ENCODE measurements at regions not wholly inside any gene's neighbourhood (a gene's known extent, or its start where the extent isn't known, plus 50 kb on each side); places are given as distances from the start of the nearest gene placed in this dataset.

DNA sequence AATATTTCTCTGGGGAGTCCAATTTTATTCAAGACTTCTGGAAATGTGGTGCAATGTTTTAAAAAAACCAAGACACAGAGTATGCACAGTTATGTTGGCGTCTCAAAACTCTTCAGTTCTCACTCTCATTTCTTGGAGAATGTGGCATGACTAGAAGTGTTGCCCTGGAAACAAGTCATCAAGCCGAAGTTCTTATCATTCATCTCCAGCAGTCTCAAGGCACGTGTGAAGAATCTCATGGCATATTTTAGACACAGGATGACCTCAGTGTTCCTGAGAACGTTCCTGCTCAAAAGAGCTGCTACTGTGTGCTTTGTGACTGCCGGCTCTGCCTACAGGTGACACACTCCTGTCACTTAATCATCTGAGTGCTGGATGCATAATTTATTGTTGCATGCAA, 147.4 kb upstream of the IRX4 start:
- H3K79me2 ChIP-seq (ENCODE audit: control insufficient read depth, low read length), result no peaks in the 10 kb centered on the region
- H3K9me2 ChIP-seq (replicated peaks; ENCODE audit: control insufficient read depth, low read length), result no peaks in the 10 kb centered on the region
- H3K36me3 ChIP-seq (ENCODE audit: control insufficient read depth, low read length), result no peaks in the 10 kb centered on the region
- H3K27me3 ChIP-seq (ENCODE audit: control insufficient read depth, low read length), result peaks cover 6% of the 10 kb centered on the region; the same call in 1 of the 2 replicates
- no peaks in the 10 kb centered on the region for H4K20me1 ChIP-seq (ENCODE audit: control insufficient read depth, insufficient read depth, low read depth, low read length)
- H3K9me3 ChIP-seq (ENCODE audit: control insufficient read depth, insufficient read depth, low read length), result no peaks in the 10 kb centered on the region
- H3K4me2 ChIP-seq (ENCODE audit: low read length), result no peak overlapping the region
- no peak for TF ChIP-seq EZH2phosphoT487 (IDR thresholded peaks at IDR 0.05; ENCODE audit: borderline replicate concordance, low read length)
- TF ChIP-seq, protein P1, sequence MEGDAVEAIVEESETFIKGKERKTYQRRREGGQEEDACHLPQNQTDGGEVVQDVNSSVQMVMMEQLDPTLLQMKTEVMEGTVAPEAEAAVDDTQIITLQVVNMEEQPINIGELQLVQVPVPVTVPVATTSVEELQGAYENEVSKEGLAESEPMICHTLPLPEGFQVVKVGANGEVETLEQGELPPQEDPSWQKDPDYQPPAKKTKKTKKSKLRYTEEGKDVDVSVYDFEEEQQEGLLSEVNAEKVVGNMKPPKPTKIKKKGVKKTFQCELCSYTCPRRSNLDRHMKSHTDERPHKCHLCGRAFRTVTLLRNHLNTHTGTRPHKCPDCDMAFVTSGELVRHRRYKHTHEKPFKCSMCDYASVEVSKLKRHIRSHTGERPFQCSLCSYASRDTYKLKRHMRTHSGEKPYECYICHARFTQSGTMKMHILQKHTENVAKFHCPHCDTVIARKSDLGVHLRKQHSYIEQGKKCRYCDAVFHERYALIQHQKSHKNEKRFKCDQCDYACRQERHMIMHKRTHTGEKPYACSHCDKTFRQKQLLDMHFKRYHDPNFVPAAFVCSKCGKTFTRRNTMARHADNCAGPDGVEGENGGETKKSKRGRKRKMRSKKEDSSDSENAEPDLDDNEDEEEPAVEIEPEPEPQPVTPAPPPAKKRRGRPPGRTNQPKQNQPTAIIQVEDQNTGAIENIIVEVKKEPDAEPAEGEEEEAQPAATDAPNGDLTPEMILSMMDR (IDR thresholded peaks at IDR 0.05; ENCODE audit: low read depth, low read length, poor library complexity, severe bottlenecking), result no peak
- no peaks in the 10 kb centered on the region for H3F3A ChIP-seq (ENCODE audit: control insufficient read depth, insufficient read depth)
- H3K4me3 ChIP-seq (ENCODE audit: low read length), result no peak overlapping the region
- H3K4me1 ChIP-seq (ENCODE audit: control insufficient read depth, low read length), result no peaks in the 10 kb centered on the region
- H3K27ac ChIP-seq (ENCODE audit: low read depth, low read length), result no peak overlapping the region

DNA sequence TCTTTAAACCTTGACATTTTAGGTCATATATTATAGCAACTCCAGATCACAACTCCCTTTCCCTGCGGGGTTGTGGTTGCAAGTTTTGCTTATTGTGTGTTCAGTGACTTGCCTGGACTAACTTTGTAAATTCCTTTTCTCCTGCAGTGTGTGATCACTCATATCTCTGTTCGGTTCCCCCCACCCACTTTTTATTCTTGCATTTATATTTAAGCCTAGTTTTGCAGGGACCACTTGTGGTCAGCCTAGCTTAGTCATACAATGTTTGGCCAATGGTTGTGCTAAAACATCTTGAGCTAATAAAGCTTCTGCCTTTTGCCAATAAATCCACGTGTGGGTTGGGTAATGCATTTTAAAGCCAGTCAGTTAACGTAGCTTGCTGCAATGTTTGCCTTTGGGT, 146.5 kb upstream of the IRX4 start:
- Histone ChIP-seq H3K9me2 (replicated peaks; ENCODE audit: control insufficient read depth, low read length) (no peaks in the 10 kb centered on the region), H3K36me3 (ENCODE audit: control insufficient read depth, low read length) (no peaks in the 10 kb centered on the region), H3K27ac (ENCODE audit: low read depth, low read length) (no peak overlapping the region), H3K4me2 (ENCODE audit: low read length) (no peak overlapping the region), H3K9me3 (ENCODE audit: control insufficient read depth, insufficient read depth, low read length) (no peaks in the 10 kb centered on the region), H3K27me3 (ENCODE audit: control insufficient read depth, low read length) (peaks cover 3% of the 10 kb centered on the region; the same call in 1 of the 2 replicates), H3K79me2 (ENCODE audit: control insufficient read depth, low read length) (no peaks in the 10 kb centered on the region), H3K4me1 (ENCODE audit: control insufficient read depth, low read length) (no peaks in the 10 kb centered on the region), H3F3A (ENCODE audit: control insufficient read depth, insufficient read depth) (no peaks in the 10 kb centered on the region), H3K4me3 (ENCODE audit: low read length) (no peak overlapping the region), H4K20me1 (ENCODE audit: control insufficient read depth, insufficient read depth, low read depth, low read length) (no peaks in the 10 kb centered on the region)
- TF ChIP-seq, protein P1 (IDR thresholded peaks at IDR 0.05; ENCODE audit: low read depth, low read length, poor library complexity, severe bottlenecking), result no peak
- TF ChIP-seq EZH2phosphoT487 (IDR thresholded peaks at IDR 0.05; ENCODE audit: borderline replicate concordance, low read length), result no peak

DNA sequence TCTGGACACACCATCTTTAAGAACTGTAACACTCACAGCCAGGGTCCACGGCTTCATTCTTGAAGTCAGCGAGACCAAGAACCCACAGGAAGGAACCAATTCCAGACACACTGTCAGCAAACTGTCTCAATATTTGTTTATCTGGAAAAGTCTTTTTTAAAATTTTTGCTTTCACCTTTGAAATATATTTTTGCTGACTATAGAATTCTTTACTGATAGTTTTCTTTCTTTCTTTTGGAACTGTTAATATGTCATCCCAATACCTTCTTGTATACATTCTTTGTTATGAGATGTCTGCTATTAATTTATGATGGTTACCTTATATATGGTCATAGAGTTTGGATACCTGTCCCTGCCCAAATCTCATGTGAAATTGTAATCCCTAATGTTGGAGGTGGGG, 145.1 kb upstream of the IRX4 start:
- no peaks in the 10 kb centered on the region for H4K20me1 ChIP-seq (ENCODE audit: control insufficient read depth, insufficient read depth, low read depth, low read length)
- H3K27ac ChIP-seq (ENCODE audit: low read depth, low read length), result no peak overlapping the region
- no peaks in the 10 kb centered on the region for H3K4me1 ChIP-seq (ENCODE audit: control insufficient read depth, low read length)
- H3K4me3 ChIP-seq (ENCODE audit: low read length), result no peak overlapping the region
- no peaks in the 10 kb centered on the region for H3K79me2 ChIP-seq (ENCODE audit: control insufficient read depth, low read length)
- no peak overlapping the region for H3K4me2 ChIP-seq (ENCODE audit: low read length)
- no peaks in the 10 kb centered on the region for H3K9me3 ChIP-seq (ENCODE audit: control insufficient read depth, insufficient read depth, low read length)
- no peaks in the 10 kb centered on the region for H3K9me2 ChIP-seq (replicated peaks; ENCODE audit: control insufficient read depth, low read length)
- H3F3A ChIP-seq (ENCODE audit: control insufficient read depth, insufficient read depth), result no peaks in the 10 kb centered on the region
- no peaks in the 10 kb centered on the region for H3K36me3 ChIP-seq (ENCODE audit: control insufficient read depth, low read length)
- TF ChIP-seq, protein P1 (IDR thresholded peaks at IDR 0.05; ENCODE audit: low read depth, low read length, poor library complexity, severe bottlenecking), result no peak
- TF ChIP-seq EZH2phosphoT487 (IDR thresholded peaks at IDR 0.05; ENCODE audit: borderline replicate concordance, low read length), result no peak
- H3K27me3 ChIP-seq (ENCODE audit: control insufficient read depth, low read length), result peaks cover 3% of the 10 kb centered on the region; the same call in 1 of the 2 replicates

Data from DOHH2 (cell line).